Cerebellar cortex (tissue), 1 donor: ENCODE measurements at regions not wholly inside any gene's neighbourhood (a gene's known extent, or its start where the extent isn't known, plus 50 kb on each side); places are given as distances from the start of the nearest gene placed in this dataset.
"Not testable (repeated sequence)": the region's sequence is repeated elsewhere in the genome, so short reads cannot be mapped to it uniquely, and the experiment has no call there.

Source experiments
- DNase-seq: peaks from one replicate; pipeline ENCODE4 v3.0.0-alpha.2; 2015; ENCODE audit warnings: low spot score

GRCh38 chr3:74281705-74282104, 332.8 kb downstream of the CNTN3 start:
- DNase-seq = no peak

- no peak for DNase-seq
These were observed 340.7 kb downstream of the CNTN3 start for GRCh38 chr3:74273555-74274402.

GRCh38 chr3:74273091-74273490, 341.4 kb downstream of the CNTN3 start:
- no peak for DNase-seq

GRCh38 chr3:74271541-74271940, 342.9 kb downstream of the CNTN3 start:
- DNase-seq = no peak

GRCh38 chr3:74269689-74270088, 344.8 kb downstream of the CNTN3 start:
- no peak for DNase-seq

GRCh38 chr3:74268753-74269152, 345.7 kb downstream of the CNTN3 start:
- no peak for DNase-seq

- DNase-seq = peak; percentile 46
These were observed 346.8 kb downstream of the CNTN3 start for GRCh38 chr3:74267588-74268184.

GRCh38 chr3:74267131-74267530, 347.3 kb downstream of the CNTN3 start:
- DNase-seq = no peak

- DNase-seq = no peak
These were observed 349.4 kb downstream of the CNTN3 start for GRCh38 chr3:74265069-74265468.

- DNase-seq = no peak
These were observed 351.4 kb downstream of the CNTN3 start for GRCh38 chr3:74263031-74263430.

- DNase-seq = no peak
These were observed 381.4 kb downstream of the CNTN3 start for GRCh38 chr3:74233091-74233490.

- DNase-seq = no peak
These were observed 397.0 kb downstream of the CNTN3 start for GRCh38 chr3:74217467-74217866.

GRCh38 chr3:74214286-74214685, 400.2 kb downstream of the CNTN3 start:
- no peak for DNase-seq

- DNase-seq = no peak
These were observed 403.7 kb downstream of the CNTN3 start for GRCh38 chr3:74210739-74211138.

GRCh38 chr3:74200952-74201351, 413.5 kb downstream of the CNTN3 start:
- no peak for DNase-seq

- DNase-seq = not testable (repeated sequence)
These were observed 435.8 kb downstream of the CNTN3 start for GRCh38 chr3:74178664-74179063.

GRCh38 chr3:74173090-74173489, 441.4 kb downstream of the CNTN3 start:
- no peak for DNase-seq

- peak; percentile 96 for DNase-seq
These were observed 446.5 kb downstream of the CNTN3 start for GRCh38 chr3:74167926-74168325.

GRCh38 chr3:74165211-74165610, 449.2 kb downstream of the CNTN3 start:
- DNase-seq = no peak

- no peak for DNase-seq
These were observed 465.0 kb downstream of the CNTN3 start for GRCh38 chr3:74149466-74149865.

- no peak for DNase-seq
These were observed 469.2 kb downstream of the CNTN3 start for GRCh38 chr3:74145277-74145676.

GRCh38 chr3:74139648-74140047, 474.8 kb downstream of the CNTN3 start:
- DNase-seq = peak; percentile 25

- DNase-seq = no peak
These were observed 476.7 kb downstream of the CNTN3 start for GRCh38 chr3:74137790-74138189.

GRCh38 chr3:74135808-74136207, 478.7 kb downstream of the CNTN3 start:
- no peak for DNase-seq
